Stimulated activated naive CD8-positive, alpha-beta T cell treated with anti-CD3 and anti-CD28 coated beads, Interleukin-15, amount 100 ng/mL, for 72 hours (primary cell): ENCODE measurements at regions not wholly inside any gene's neighbourhood (a gene's known extent, or its start where the extent isn't known, plus 50 kb on each side); places are given as distances from the start of the nearest gene placed in this dataset.

Experiments used
- ATAC-seq: fragments of 150-1000 bp; cut with Tn5 transposase; 2 replicates; pipeline ENCODE4 v1.10.0; 2021; ENCODE audit warnings: mild to moderate bottlenecking, moderate library complexity
- DNase-seq, 2 donors: peaks; one replicate each; pipeline ENCODE4 v3.0.0; 2021 to 2022
- H3K27ac Mint-ChIP-seq, 2 donors: one replicate each; pipeline ENCODE4 v1.8.0; 2022; ENCODE audit warnings: mild to moderate bottlenecking in 2 of 2, mixed read lengths in 2 of 2, moderate library complexity in 2 of 2
- H3K27me3 Mint-ChIP-seq: one replicate; pipeline ENCODE4 v1.8.0; 2022; ENCODE audit warnings: mixed read lengths
- H3K4me1 Mint-ChIP-seq: one replicate; pipeline ENCODE4 v1.8.0; 2022; ENCODE audit warnings: mild to moderate bottlenecking, mixed read lengths
- H3K4me3 Mint-ChIP-seq, 2 donors: one replicate each; pipeline ENCODE4 v1.8.0; 2022; ENCODE audit warnings: mild to moderate bottlenecking in 2 of 2, mixed read lengths in 2 of 2, moderate library complexity in 1 of 2
- H3K9me3 Mint-ChIP-seq, 2 donors: one replicate each; pipeline ENCODE4 v1.8.0; 2022; ENCODE audit warnings: mixed read lengths in 2 of 2

DNA sequence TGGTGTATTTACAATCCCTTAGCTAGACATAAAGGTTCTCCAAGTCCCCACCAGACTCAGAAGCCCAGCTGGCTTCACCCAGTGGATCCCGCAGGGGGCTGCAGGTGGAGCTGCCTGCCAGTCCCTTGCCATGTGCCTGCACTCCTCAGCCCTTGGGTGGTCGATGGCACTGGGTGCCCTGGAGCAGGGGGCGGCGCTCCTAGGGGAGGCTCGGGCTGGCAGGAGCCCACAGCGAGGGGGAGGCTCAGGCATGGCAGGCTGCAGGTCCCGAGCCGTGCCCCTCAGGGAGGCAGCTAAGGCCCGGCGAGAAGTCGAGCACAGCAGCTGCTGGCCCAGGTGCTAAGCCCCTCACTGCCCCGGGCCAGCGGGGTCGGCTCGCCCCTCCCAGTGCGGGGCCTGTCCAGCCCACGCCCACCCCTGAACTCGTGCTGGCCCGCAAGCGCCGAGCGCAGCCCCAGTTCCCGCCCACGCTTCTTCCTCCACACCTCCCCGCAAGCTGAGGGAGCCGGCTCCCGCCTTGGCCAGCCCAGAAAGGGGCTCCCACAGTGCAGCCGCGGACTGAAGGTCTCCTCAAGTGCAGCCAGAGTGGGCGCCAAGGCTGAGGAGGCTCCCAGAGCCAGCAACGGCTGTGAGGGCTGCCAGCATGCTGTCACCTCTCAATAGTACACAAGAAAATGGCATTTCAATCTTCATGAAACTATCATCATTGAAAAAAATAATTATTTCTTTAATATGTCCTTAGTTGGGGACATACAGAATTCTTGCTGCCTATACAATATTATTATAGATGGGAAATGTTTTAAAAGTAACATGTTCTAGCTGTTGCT lies 189.1 kb downstream of the SLC7A11 start:
- Mint-ChIP-seq H3K4me3 (no peak overlapping the region), H3K27me3 (no peaks in the 10 kb centered on the region), H3K9me3 (no peaks in the 10 kb centered on the region), H3K27ac (no peak overlapping the region), H3K4me1 (no peaks in the 10 kb centered on the region)
- no peak for ATAC-seq
- no peak for DNase-seq

DNA sequence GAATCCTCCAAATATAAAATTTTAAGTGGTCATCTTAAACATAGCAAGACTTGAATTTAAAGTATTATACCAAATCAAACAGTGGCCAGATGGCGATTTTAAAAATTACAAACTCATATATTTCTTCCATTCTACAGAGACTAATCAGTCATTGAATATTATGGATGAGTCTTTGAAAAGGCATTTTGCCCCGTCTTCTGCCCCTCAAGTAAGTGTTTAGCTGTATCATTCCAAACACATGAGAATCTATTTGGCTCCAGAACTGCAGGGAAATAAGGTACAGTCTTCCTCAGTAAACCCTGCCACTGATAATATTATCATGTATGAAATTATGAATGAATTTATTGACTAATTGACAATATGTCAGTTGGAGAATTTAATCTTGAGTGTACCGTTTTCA lies 191.0 kb downstream of the SLC7A11 start:
- Mint-ChIP-seq H3K27me3 (no peaks in the 10 kb centered on the region), H3K4me1 (no peaks in the 10 kb centered on the region), H3K4me3 (no peak overlapping the region), H3K9me3 (no peaks in the 10 kb centered on the region), H3K27ac (no peak overlapping the region)
- DNase-seq (no peak), ATAC-seq (no peak)

DNA sequence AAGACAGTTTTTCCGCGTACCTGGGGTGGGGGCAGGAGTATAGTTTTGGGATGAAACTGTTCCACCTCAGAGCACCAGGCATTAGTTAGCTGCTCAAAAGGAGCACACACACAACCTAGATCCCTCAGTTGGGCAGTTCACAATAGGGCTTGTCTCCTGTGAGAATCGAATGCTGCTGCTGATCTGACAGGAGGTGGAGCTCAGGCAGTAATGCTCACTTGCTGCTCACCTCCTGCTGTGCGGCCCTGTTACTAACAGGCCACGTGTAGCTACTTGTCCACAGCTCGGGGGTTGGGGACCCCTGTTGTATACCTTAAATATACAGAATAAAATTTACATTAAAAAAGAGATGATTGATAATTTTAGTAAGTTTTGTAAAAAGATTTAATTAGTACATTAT lies 191.5 kb downstream of the SLC7A11 start:
- Mint-ChIP-seq H3K27me3 (no peaks in the 10 kb centered on the region), H3K4me3 (no peak overlapping the region), H3K4me1 (no peaks in the 10 kb centered on the region), H3K9me3 (no peaks in the 10 kb centered on the region), H3K27ac (no peak overlapping the region)
- DNase-seq (no peak), ATAC-seq (no peak)

DNA sequence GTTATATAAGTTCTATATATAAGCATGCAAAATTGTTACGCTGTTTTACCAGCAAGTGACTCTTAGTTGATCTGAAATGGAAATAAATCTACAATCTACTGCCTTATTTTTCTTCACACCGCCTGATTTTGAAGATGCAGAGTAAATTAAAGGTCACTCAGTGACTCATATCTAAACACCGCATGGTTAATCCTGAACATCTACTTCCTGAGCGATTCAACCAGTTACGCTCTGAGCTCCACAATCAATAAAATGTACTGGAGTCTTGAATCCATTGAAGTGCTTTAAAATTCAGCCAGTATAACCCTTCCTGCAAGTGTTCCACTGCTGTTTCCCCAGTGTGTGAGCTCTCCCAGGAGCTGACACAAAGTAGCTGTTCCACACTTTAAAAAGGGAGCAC lies 192.8 kb downstream of the SLC7A11 start:
- Mint-ChIP-seq H3K4me1 (no peaks in the 10 kb centered on the region), H3K9me3 (no peaks in the 10 kb centered on the region), H3K27ac (no peak overlapping the region), H3K27me3 (no peaks in the 10 kb centered on the region), H3K4me3 (no peak overlapping the region)
- DNase-seq (no peak), ATAC-seq (no peak)

DNA sequence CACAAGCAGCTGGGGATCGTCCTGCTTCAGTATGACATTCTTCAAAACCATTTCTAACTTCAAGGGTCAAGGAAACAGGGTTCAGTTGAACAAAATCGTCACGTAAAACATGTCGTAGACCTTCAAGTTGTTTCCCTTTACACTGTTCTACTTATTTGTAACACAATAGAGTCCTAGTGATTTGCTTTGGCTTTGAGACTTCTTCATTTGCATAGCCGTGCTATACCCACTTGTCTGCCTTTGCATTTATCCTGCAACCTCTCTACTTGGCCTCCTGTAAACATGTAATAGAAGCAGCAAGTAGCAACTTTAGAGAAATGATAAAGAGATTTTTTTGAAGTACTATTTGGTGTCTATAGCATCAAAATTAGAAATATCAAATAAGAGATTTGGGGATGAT lies 194.9 kb downstream of the SLC7A11 start:
- no peak for DNase-seq
- H3K4me3 Mint-ChIP-seq = no peak overlapping the region
- no peak for ATAC-seq
- no peak overlapping the region for H3K27ac Mint-ChIP-seq
- H3K9me3 Mint-ChIP-seq = no peaks in the 10 kb centered on the region
- H3K4me1 Mint-ChIP-seq = no peaks in the 10 kb centered on the region
- H3K27me3 Mint-ChIP-seq = no peaks in the 10 kb centered on the region

DNA sequence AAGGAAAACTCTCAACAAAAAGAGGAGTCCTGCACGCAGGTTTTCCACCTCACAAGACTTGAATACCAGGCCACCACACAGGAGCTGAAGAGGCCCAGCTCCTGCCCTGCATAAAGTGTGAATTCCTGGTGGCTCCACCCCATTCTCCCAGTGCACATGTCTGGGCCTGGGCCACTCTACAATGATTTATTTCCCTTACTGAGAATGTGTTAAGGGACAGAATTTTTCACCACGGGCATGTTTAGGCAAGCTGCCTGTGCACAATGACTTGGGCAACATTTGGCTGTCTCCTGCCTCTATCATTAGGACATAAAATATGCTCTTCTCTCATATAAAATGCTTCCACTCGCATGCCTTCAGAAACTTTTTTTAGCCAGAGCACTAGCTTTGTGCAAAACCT lies 197.1 kb downstream of the SLC7A11 start:
- no peak for ATAC-seq
- Mint-ChIP-seq H3K27ac (no peak overlapping the region), H3K27me3 (no peaks in the 10 kb centered on the region), H3K9me3 (no peaks in the 10 kb centered on the region), H3K4me1 (no peaks in the 10 kb centered on the region), H3K4me3 (no peak overlapping the region)
- no peak for DNase-seq

DNA sequence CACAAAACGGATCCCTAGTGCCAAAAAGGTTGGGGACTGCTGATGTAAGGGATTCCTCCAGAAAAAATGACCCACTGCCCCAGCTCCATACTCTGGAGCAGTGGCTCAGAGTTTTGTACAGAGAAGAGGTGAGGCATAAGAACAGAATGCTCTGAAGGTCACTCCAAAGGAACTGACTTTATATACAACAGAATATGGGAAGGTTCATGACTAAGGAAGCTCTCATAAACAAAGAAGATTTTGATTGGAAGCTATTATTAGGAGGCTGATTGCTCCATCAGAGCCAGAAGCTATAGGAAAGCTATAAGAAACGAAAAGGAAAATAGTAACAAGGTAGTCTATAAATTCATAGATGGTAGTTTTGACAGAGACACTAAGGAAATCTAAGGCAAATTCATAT lies 203.1 kb downstream of the SLC7A11 start:
- Mint-ChIP-seq H3K4me1 (no peaks in the 10 kb centered on the region), H3K27me3 (no peaks in the 10 kb centered on the region), H3K27ac (no peak overlapping the region), H3K4me3 (no peak overlapping the region), H3K9me3 (no peaks in the 10 kb centered on the region)
- ATAC-seq (no peak), DNase-seq (no peak)

DNA sequence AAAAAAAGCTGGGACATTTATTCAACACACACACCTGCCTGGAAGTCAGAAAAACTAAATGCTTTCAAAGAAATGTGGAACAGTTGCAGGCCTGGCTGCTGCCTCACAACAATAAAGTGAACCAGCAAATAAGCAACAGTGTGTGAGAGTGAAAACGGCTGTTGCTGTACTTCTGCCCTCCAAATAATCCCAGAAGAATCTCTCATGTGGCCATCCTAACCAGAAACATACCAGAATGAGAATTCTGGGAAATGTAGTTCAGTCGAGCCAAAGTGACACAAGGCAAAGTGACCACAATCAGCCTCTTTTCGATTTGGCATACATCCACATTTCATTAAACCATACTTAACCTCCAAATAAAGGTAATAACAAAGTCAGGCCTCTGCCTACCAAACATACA lies 204.5 kb downstream of the SLC7A11 start:
- H3K27me3 Mint-ChIP-seq = no peaks in the 10 kb centered on the region
- no peak for ATAC-seq
- no peak for DNase-seq
- no peaks in the 10 kb centered on the region for H3K9me3 Mint-ChIP-seq
- H3K4me3 Mint-ChIP-seq = no peak overlapping the region
- no peak overlapping the region for H3K27ac Mint-ChIP-seq
- H3K4me1 Mint-ChIP-seq = no peaks in the 10 kb centered on the region

DNA sequence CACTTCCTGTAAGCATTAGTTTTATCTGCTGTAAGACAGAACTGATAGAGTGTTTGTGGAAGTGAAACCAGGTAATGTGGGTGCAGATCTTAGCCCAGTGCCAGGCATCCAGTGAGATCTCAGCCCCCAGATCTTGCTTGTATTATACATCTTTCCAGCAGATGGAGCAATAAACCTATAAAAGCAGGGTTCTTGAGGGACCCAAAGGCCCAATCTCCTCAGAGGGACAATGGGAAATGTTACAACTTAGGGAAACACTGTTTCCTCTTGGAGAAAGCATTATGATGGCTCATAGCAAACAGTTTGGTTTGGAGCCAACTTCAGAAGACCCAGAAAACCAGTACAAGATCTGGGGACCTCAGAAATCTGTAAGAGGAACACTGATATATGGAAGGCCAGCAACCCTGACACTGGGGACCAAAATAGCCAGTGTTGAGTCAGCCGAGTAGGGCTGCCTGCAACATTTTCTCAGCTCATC lies 206.3 kb downstream of the SLC7A11 start:
- Mint-ChIP-seq H3K9me3 (no peaks in the 10 kb centered on the region), H3K4me1 (no peaks in the 10 kb centered on the region), H3K4me3 (no peak overlapping the region), H3K27me3 (no peaks in the 10 kb centered on the region), H3K27ac (no peak overlapping the region)
- peak; percentile 64 for ATAC-seq
- no peak for DNase-seq

DNA sequence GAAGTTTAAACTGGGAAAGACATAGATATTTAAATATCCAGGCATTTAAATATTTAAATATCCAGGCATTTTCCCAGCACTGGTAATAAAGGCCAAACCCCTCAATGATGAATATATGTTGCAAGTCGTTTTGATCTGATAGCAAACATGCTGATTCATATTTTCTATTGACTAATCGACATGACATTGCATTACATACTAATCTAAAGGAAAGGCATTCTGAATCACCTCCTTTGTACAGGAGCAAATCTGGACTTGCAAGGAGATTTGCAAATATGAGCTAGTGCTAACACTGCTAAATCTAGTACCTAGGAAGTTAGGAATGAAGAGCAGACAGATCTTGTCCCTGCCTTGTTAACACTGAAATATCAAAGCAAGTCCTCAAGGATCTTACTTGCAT lies 207.3 kb downstream of the SLC7A11 start:
- Mint-ChIP-seq H3K4me1 (no peaks in the 10 kb centered on the region), H3K9me3 (no peaks in the 10 kb centered on the region), H3K27me3 (no peaks in the 10 kb centered on the region), H3K4me3 (no peak overlapping the region), H3K27ac (no peak overlapping the region)
- no peak for ATAC-seq
- DNase-seq = no peak

DNA sequence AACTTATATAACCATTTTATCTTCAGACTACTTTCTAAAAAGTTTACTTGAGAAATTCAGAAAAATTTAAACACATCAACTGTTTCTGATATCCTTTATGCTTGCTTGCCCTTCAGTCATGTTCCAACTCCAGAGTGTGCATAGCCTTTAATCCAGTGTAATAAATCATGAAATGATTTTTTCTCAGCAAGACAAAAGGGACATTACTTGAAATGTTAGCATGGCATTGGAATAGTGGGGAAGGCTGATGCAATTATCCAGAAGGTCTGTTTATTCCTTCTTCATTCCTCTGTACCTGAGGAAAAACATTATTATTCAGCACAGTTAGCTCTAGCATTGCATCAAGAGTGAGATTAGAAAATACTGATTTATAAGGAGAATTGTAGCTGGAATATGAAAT lies 209.9 kb downstream of the SLC7A11 start:
- H3K4me3 Mint-ChIP-seq = no peak overlapping the region

DNA sequence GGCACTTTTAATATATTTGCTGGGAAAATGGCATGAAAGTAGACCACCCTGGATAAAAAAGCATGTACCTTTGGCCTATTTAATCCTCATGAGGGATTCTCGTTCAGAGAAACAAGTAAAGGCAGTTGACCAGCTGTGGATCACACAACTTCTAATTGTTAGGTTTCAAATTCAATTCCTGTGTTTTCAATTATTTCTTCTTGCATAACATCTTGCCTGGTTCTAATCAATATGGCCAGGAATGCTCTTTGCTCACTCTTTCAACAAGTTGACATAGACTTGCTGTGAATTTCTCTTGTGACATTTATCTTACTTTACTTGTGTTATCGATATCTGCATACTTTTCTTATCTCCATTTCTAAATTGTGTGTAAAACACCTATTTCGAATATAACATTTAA lies 211.8 kb downstream of the SLC7A11 start:
- no peak overlapping the region for H3K27ac Mint-ChIP-seq
- no peaks in the 10 kb centered on the region for H3K4me1 Mint-ChIP-seq
- H3K27me3 Mint-ChIP-seq = no peaks in the 10 kb centered on the region
- H3K4me3 Mint-ChIP-seq = no peak overlapping the region
- ATAC-seq (no peak), DNase-seq (no peak)
- no peaks in the 10 kb centered on the region for H3K9me3 Mint-ChIP-seq

More for the DNA sequence above, 209.9 kb downstream of the SLC7A11 start:
- Mint-ChIP-seq H3K4me1 (no peaks in the 10 kb centered on the region), H3K9me3 (no peaks in the 10 kb centered on the region), H3K27ac (no peak overlapping the region), H3K27me3 (no peaks in the 10 kb centered on the region)
- no peak for ATAC-seq
- no peak for DNase-seq

DNA sequence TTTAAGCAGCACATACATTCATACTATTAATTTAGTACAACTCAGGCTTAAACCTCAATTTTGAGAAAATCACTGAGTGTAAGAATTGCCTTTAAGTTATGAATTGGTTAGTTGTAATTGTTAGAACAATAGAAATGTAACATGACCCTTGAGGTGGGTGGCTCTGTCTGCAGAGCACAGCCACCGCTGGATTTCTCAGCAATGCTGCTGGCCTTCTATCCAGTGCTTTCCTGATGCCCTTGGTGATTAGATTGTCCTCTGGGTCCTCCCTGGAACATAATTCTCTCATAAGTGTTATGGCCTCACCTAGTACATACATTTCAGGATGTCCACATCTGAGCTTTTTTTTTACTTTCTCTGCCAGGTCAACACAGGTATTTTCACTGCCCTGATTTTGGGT lies 213.2 kb downstream of the SLC7A11 start:
- Mint-ChIP-seq H3K27me3 (no peaks in the 10 kb centered on the region), H3K27ac (no peak overlapping the region), H3K4me3 (no peak overlapping the region), H3K9me3 (no peaks in the 10 kb centered on the region), H3K4me1 (no peaks in the 10 kb centered on the region)
- DNase-seq (no peak), ATAC-seq (no peak)

DNA sequence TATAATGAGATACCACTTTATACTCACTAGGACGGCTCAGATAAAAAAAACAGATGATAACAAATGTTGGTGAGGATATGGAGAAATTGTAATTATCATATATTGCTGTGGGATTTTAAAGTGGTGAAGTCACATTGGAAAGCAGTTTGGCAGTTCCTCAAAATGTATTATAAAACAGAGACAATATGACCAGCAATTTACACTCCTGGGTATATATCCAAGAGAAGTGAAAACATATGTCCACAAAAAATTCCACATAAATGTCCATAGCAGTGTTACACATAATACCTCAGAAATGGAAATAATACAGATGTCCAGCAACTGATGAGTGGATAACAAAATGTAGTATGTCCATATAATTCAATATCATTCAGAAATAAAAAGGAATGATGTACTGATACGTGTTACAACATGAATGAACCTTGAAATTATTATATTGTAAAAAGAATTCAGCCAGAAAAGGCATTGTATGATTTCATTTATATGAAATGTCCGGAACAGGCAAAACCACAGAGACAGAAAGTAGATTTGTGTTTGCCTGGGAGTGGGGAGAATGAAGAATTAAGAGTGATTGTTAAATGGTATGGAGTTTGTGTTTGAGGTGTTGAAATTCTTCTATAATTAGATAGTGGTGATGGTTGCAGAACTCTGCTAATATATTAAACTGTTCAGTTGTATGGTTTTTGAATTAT lies 220.9 kb downstream of the SLC7A11 start:
- H3K27me3 Mint-ChIP-seq = no peaks in the 10 kb centered on the region
- no peak for DNase-seq

DNA sequence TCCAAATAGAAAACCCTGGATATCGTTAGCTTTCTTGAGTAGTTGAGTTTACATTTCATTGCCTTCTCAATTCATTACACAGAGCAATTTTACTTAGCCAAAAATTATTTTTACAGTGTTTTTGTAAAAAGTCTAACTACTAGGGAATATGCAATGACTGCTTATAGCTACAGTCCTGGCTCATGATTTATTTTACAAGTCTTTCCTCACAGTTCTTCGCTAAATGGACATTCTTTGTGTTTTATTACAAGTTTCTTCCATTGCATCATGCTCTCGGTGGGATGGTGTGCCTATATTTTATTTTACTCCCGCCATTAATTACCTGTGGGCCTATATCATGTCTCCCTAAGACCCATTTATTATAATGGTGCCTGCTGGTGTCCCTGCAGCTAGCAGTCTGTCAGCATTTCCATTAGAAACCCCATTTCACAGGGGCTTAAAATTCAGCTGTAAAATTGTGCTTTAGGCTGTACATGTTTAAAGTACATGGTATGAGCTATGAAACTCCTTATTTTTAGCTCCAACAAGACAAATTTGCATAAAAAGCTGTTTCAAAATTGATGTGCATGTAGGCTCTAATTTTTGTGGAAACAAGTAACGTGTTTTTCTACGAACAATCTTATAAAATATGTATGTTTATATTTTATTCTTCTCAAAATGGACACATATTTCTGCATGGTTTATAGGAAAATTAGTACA lies 227.4 kb downstream of the SLC7A11 start:
- no peak for ATAC-seq
- Mint-ChIP-seq H3K27ac (no peak overlapping the region), H3K4me1 (no peaks in the 10 kb centered on the region), H3K9me3 (no peaks in the 10 kb centered on the region), H3K27me3 (no peaks in the 10 kb centered on the region), H3K4me3 (no peak overlapping the region)
- DNase-seq = no peak

More for the DNA sequence above, 220.9 kb downstream of the SLC7A11 start:
- H3K4me3 Mint-ChIP-seq = no peak overlapping the region
- H3K9me3 Mint-ChIP-seq = no peaks in the 10 kb centered on the region
- no peaks in the 10 kb centered on the region for H3K4me1 Mint-ChIP-seq
- H3K27ac Mint-ChIP-seq = no peak overlapping the region
- ATAC-seq = no peak

DNA sequence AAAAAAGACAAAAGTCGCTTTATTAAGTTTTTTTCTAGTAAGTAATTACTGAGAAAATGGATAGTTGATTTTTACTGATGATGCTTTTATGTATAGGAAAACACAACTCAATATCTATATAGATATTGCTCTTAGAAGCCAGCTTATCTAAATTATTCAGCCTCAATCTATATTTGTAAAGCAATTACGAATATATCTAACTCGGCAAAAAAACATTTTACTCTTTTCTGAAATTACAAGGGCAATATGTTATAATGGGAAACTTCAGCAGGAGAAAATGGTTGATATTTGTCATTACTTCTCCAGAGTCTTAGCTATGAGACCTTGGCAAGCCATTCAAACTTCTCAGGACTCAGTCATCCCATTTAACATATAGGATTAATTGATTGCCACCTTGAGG lies 228.5 kb downstream of the SLC7A11 start:
- Mint-ChIP-seq H3K4me3 (no peak overlapping the region), H3K4me1 (no peaks in the 10 kb centered on the region), H3K27ac (no peak overlapping the region), H3K9me3 (no peaks in the 10 kb centered on the region), H3K27me3 (no peaks in the 10 kb centered on the region)
- no peak for ATAC-seq
- no peak for DNase-seq
